CD4-positive, alpha-beta T cell (primary cell): ENCODE measurements at regions not wholly inside any gene's neighbourhood (a gene's known extent, or its start where the extent isn't known, plus 50 kb on each side); places are given as distances from the start of the nearest gene placed in this dataset.

Experiments used
- ATAC-seq: fragments of 200-7000 bp; cut with Tn5 transposase; one replicate; pipeline ENCODE4 v1.10.0; 2022; ENCODE audit warnings: mild to moderate bottlenecking; ENCODE audit not compliant: poor library complexity
- CTCF ChIA-PET: fragments of 350-600 bp; sonication (Branson Sonifier 250); formaldehyde crosslinking; loops from one replicate; lab custom pipeline; 2021; ENCODE audit warnings: antibody characterized with exemption, inconsistent platforms; lab: Charles Lee
- POLR2A ChIA-PET: fragments of 350-600 bp; sonication (Branson Sonifier 250); formaldehyde crosslinking; loops from one replicate; lab custom pipeline; 2021; ENCODE audit warnings: antibody characterized with exemption, inconsistent platforms; lab: Charles Lee
- DNase-seq, 14 experiments: peaks; one replicate each; pipeline ENCODE4 v3.0.0-alpha.2; 2013 to 2020; ENCODE audit warnings: mixed read lengths in 2 of 14
- H3K27ac ChIP-seq, 2 donors: one replicate each; pipeline versions ENCODE4 v1.5.1 to v1.7.0; 2013; ENCODE audit warnings: low read length in 2 of 2, low read depth in 1 of 2, mild to moderate bottlenecking in 1 of 2
- H3K27me3 ChIP-seq, 2 experiments: 1 replicate in 1 of 2; 2 replicates in 1 of 2; pipeline versions ENCODE4 v1.6.1 to v1.7.0; 2013; ENCODE audit warnings: low read length in 2 of 2, control low read depth in 1 of 2, mild to moderate bottlenecking in 1 of 2, moderate library complexity in 1 of 2; ENCODE audit not compliant: insufficient read depth in 2 of 2, control insufficient read depth in 1 of 2
- H3K36me3 ChIP-seq: one replicate; pipeline ENCODE4 v1.6.1; 2013; ENCODE audit warnings: low read length, control low read depth; ENCODE audit not compliant: insufficient read depth
- H3K4me1 ChIP-seq: one replicate; pipeline ENCODE4 v1.6.1; 2013; ENCODE audit warnings: low read length, control low read depth; ENCODE audit not compliant: insufficient read depth
- H3K4me3 ChIP-seq: one replicate; pipeline ENCODE4 v1.5.1; 2013; ENCODE audit warnings: mild to moderate bottlenecking, low read length, moderate library complexity
- H3K9me3 ChIP-seq, 2 experiments: 1 replicate in 1 of 2; 2 replicates in 1 of 2; pipeline versions ENCODE4 v1.6.1 to v1.7.0; 2013; ENCODE audit warnings: low read length in 2 of 2, mild to moderate bottlenecking in 2 of 2, control low read depth in 1 of 2, moderate library complexity in 1 of 2; ENCODE audit not compliant: control insufficient read depth in 1 of 2, insufficient read depth in 1 of 2
- H3K27ac Mint-ChIP-seq: one replicate; pipeline ENCODE4 v1.8.0; 2020; ENCODE audit warnings: mixed read lengths
- H3K27me3 Mint-ChIP-seq: one replicate; pipeline ENCODE4 v1.8.0; 2021; ENCODE audit warnings: mixed read lengths
- H3K36me3 Mint-ChIP-seq: one replicate; pipeline ENCODE4 v1.8.0; 2021; ENCODE audit warnings: low read depth, mixed read lengths
- H3K4me1 Mint-ChIP-seq: one replicate; pipeline ENCODE4 v1.8.0; 2021; ENCODE audit warnings: low read depth, mixed read lengths
- H3K4me3 Mint-ChIP-seq: one replicate; pipeline ENCODE4 v1.8.0; 2020; ENCODE audit warnings: mild to moderate bottlenecking, mixed read lengths
- H3K9me3 Mint-ChIP-seq: one replicate; pipeline ENCODE4 v1.8.0; 2020; ENCODE audit warnings: mixed read lengths
- intact Hi-C, 2 experiments: fragments of 100-400 bp; cut with DNase I in 1 of 2; cut with micrococcal nuclease in 1 of 2; formaldehyde crosslinking; loops; one replicate each; pipeline versions ENCODE4 v1.15.1 to v1.9.0; 2023 to 2025; cut with DNase I, micrococcal nuclease
- TF ChIP-seq, protein P1 (sequence below): fragments of 200-600 bp; IDR thresholded peaks from one replicate; pipeline ENCODE4 v1.8.0; 2022; ENCODE audit warnings: antibody characterized with exemption, mild to moderate bottlenecking

DNA sequence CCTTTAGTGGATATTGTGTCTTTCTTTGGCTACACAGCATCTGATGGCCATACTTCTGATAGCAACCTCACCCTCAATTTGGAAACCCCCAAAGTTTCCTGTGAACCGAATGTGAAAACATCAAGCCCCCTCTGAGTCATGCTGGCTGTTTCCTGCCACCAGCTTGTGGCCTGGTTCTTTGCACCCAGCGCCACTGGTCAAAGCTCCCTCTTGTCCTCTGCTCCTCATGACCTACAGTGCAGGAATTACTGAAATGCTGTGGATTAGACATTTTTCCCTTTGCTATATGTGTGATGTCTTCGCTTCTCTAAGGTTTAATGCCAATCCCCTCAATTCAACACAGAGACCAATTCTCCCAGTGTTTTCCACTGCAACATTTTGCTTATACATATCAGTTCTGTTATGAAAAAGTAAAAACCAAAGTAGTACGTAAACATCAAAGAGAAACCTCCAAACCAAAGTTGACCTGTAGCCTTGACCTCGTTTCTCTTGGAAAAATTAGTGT, 224.0 kb upstream of the TENM3 start:
- Histone ChIP-seq H3K27ac (no peak overlapping the region), H3K36me3 (no peaks in the 10 kb centered on the region), H3K27me3 (no peaks in the 10 kb centered on the region), H3K9me3 (no peaks in the 10 kb centered on the region), H3K4me1 (no peaks in the 10 kb centered on the region), H3K4me3 (no peak overlapping the region)
- H3K4me1 Mint-ChIP-seq: no peaks in the 10 kb centered on the region
- H3K27me3 Mint-ChIP-seq: no peaks in the 10 kb centered on the region
- DNase-seq (peak in 1 of 14 experiments; percentile 1), ATAC-seq (no peak)
- no peak overlapping the region for H3K4me3 Mint-ChIP-seq
- TF ChIP-seq, protein P1, sequence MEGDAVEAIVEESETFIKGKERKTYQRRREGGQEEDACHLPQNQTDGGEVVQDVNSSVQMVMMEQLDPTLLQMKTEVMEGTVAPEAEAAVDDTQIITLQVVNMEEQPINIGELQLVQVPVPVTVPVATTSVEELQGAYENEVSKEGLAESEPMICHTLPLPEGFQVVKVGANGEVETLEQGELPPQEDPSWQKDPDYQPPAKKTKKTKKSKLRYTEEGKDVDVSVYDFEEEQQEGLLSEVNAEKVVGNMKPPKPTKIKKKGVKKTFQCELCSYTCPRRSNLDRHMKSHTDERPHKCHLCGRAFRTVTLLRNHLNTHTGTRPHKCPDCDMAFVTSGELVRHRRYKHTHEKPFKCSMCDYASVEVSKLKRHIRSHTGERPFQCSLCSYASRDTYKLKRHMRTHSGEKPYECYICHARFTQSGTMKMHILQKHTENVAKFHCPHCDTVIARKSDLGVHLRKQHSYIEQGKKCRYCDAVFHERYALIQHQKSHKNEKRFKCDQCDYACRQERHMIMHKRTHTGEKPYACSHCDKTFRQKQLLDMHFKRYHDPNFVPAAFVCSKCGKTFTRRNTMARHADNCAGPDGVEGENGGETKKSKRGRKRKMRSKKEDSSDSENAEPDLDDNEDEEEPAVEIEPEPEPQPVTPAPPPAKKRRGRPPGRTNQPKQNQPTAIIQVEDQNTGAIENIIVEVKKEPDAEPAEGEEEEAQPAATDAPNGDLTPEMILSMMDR: no peak
- intact Hi-C loops: no loop called here
- CTCF ChIA-PET: no interaction called here
- no peaks in the 10 kb centered on the region for H3K36me3 Mint-ChIP-seq
- POLR2A ChIA-PET: no interaction called here
- no peak overlapping the region for H3K27ac Mint-ChIP-seq
- no peaks in the 10 kb centered on the region for H3K9me3 Mint-ChIP-seq

DNA sequence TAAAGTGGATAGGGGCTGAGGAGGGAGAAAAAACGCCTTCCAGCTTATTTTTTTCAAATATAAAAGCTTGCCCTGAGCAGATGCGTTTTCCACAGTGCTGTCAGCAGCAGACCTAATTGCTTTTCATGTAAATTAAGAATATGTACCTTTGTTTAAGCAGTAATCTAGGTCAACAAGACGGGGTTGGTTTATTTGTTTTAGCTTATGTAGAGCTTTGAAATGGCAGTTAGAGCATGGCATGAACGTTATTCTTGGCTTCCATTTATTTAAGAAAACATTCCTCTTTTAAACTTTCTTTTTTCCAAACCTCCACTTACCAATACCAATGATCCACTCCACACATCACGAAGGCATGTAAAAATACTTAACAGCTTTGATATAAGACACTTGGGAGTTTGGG, 220.3 kb upstream of the TENM3 start:
- Mint-ChIP-seq H3K27ac (no peak overlapping the region), H3K36me3 (no peaks in the 10 kb centered on the region), H3K27me3 (no peaks in the 10 kb centered on the region), H3K9me3 (no peaks in the 10 kb centered on the region), H3K4me1 (no peaks in the 10 kb centered on the region), H3K4me3 (no peak overlapping the region)
- Histone ChIP-seq H3K4me3 (no peak overlapping the region), H3K27me3 (no peaks in the 10 kb centered on the region), H3K9me3 (no peaks in the 10 kb centered on the region), H3K36me3 (no peaks in the 10 kb centered on the region), H3K27ac (no peak overlapping the region), H3K4me1 (no peaks in the 10 kb centered on the region)
- TF ChIP-seq, protein P1: no peak
- ATAC-seq (no peak), DNase-seq (no peak)
- POLR2A ChIA-PET: no interaction called here
- CTCF ChIA-PET: no interaction called here
- intact Hi-C loops: no loop called here

DNA sequence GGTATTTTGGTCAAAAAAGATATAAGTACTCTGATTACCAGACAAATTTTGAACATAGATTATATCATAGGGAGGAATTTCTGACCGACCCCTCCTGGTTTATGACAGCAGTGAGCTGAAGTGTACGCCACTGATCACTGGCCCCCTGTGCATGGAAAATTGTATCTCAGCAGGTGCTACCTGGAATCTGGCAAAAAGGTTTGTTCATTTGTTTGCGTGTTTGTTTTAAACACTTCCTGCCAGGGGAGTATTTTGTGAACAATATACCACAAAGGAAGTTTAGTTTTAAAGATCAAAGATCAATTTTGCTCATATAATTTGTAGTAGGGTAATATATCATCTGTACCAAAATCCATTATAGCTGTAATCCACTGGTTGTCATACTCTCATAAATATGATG, 219.7 kb upstream of the TENM3 start:
- intact Hi-C loops: no loop called here
- no peaks in the 10 kb centered on the region for H3K36me3 ChIP-seq
- no peaks in the 10 kb centered on the region for H3K9me3 ChIP-seq
- TF ChIP-seq, protein P1: no peak
- H3K9me3 Mint-ChIP-seq: no peaks in the 10 kb centered on the region
- no peak overlapping the region for H3K27ac Mint-ChIP-seq
- no peaks in the 10 kb centered on the region for H3K4me1 ChIP-seq
- no peaks in the 10 kb centered on the region for H3K27me3 ChIP-seq
- DNase-seq (no peak), ATAC-seq (no peak)
- H3K27ac ChIP-seq: no peak overlapping the region
- no peak overlapping the region for H3K4me3 ChIP-seq
- POLR2A ChIA-PET: no interaction called here
- H3K36me3 Mint-ChIP-seq: no peaks in the 10 kb centered on the region
- no peaks in the 10 kb centered on the region for H3K4me1 Mint-ChIP-seq
- no peaks in the 10 kb centered on the region for H3K27me3 Mint-ChIP-seq
- no peak overlapping the region for H3K4me3 Mint-ChIP-seq
- CTCF ChIA-PET: no interaction called here
